HEK293T (cell line): ENCODE measurements at regions not wholly inside any gene's neighbourhood (a gene's known extent, or its start where the extent isn't known, plus 50 kb on each side); places are given as distances from the start of the nearest gene placed in this dataset.

Source experiments
- CTCF ChIA-PET: fragments of 350-600 bp; formaldehyde crosslinking; extraction: SDS; loops from one replicate; lab custom pipeline; 2021; ENCODE audit warnings: antibody characterized with exemption, inconsistent platforms; lab: Yijun Ruan, JAX
- POLR2A ChIA-PET: fragments of 350-600 bp; formaldehyde crosslinking; extraction: SDS; loops from one replicate; lab custom pipeline; 2020; ENCODE audit warnings: antibody characterized with exemption, inconsistent platforms; lab: Yijun Ruan, JAX
- DNase-seq: peaks from one replicate; pipeline ENCODE4 v3.0.0; 2012; ENCODE audit warnings: mixed read lengths; ENCODE audit errors: extremely low spot score
- ARNT ChIP-seq: fragments of 450-650 bp; IDR thresholded peaks from 2 replicates; pipeline ENCODE4 v1.6.1; 2017; ENCODE audit warnings: mild to moderate bottlenecking
- BHLHE40 ChIP-seq: fragments of 450-650 bp; IDR thresholded peaks from 2 replicates; pipeline ENCODE4 v1.6.1; 2016; ENCODE audit warnings: mild to moderate bottlenecking, moderate library complexity, borderline replicate concordance
- CTBP1 ChIP-seq: fragments of 450-650 bp; IDR thresholded peaks from 2 replicates; pipeline ENCODE4 v1.6.1; 2016; ENCODE audit warnings: borderline replicate concordance
- ELF4 ChIP-seq: fragments of 450-650 bp; IDR thresholded peaks from 2 replicates; pipeline ENCODE4 v1.6.1; 2017; ENCODE audit warnings: antibody characterized with exemption
- FOXA1 ChIP-seq: fragments of 450-650 bp; IDR thresholded peaks from 2 replicates; pipeline ENCODE4 v1.6.1; 2016; ENCODE audit warnings: mild to moderate bottlenecking
- FOXK2 ChIP-seq: fragments of 450-650 bp; IDR thresholded peaks from 2 replicates; pipeline ENCODE4 v1.6.1; 2016; ENCODE audit warnings: mild to moderate bottlenecking
- FOXM1 ChIP-seq: fragments of 450-650 bp; IDR thresholded peaks from 2 replicates; pipeline ENCODE4 v1.6.1; 2017; ENCODE audit warnings: mild to moderate bottlenecking, borderline replicate concordance
- HDGF ChIP-seq: fragments of 450-650 bp; IDR thresholded peaks from 2 replicates; pipeline ENCODE4 v1.6.1; 2017; ENCODE audit warnings: antibody characterized with exemption, borderline replicate concordance
- L3MBTL2 ChIP-seq: fragments of 450-650 bp; conservative IDR thresholded peaks from 2 replicates; pipeline ENCODE4 v1.6.1; 2016; ENCODE audit warnings: mild to moderate bottlenecking
- LEF1 ChIP-seq: fragments of 450-650 bp; IDR thresholded peaks from 2 replicates; pipeline ENCODE4 v1.6.1; 2017; ENCODE audit warnings: mild to moderate bottlenecking, borderline replicate concordance
- NFRKB ChIP-seq: fragments of 450-650 bp; IDR thresholded peaks from 2 replicates; pipeline ENCODE4 v1.6.1; 2016; ENCODE audit warnings: mild to moderate bottlenecking, moderate library complexity
- SP1 ChIP-seq: fragments of 450-650 bp; IDR thresholded peaks from 2 replicates; pipeline ENCODE4 v1.6.1; 2017
- SUZ12 ChIP-seq: fragments of 450-650 bp; IDR thresholded peaks from 2 replicates; pipeline ENCODE4 v1.6.1; 2016; ENCODE audit warnings: mild to moderate bottlenecking
- TARDBP ChIP-seq: fragments of 450-650 bp; IDR thresholded peaks from 2 replicates; pipeline ENCODE4 v1.6.1; 2016
- ZNF384 ChIP-seq: fragments of 450-650 bp; IDR thresholded peaks from 2 replicates; pipeline ENCODE4 v1.6.1; 2016
- TF ChIP-seq, protein P1 (sequence below): fragments of 450-650 bp; IDR thresholded peaks from 2 replicates; pipeline ENCODE4 v1.6.1; 2016

DNA sequence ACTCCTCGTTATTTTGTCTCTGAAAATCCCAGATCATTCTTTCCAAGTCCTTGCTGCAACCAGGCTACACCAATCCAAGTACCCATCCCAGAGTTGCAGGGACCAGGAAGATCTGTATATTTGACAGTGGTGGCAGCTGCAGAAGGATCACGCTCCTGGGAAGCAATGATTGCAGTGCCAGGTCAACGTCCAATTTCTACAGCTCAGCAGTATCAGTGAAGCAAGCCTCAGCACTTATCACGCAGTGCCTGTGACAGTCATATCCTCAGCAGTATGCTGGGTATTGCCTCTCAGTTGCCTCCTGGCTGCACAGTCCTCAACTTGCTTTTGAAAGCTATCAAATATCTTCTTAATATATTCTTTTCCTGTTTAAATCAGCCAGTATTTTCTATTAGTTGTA is 66.7 kb downstream of the BARHL2 start:
- no peak for DNase-seq
- TF ChIP-seq FOXM1, result no peak
- TF ChIP-seq BHLHE40, result no peak
- TF ChIP-seq, protein P1, sequence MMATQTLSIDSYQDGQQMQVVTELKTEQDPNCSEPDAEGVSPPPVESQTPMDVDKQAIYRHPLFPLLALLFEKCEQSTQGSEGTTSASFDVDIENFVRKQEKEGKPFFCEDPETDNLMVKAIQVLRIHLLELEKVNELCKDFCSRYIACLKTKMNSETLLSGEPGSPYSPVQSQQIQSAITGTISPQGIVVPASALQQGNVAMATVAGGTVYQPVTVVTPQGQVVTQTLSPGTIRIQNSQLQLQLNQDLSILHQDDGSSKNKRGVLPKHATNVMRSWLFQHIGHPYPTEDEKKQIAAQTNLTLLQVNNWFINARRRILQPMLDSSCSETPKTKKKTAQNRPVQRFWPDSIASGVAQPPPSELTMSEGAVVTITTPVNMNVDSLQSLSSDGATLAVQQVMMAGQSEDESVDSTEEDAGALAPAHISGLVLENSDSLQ, result no peak
- no peak for TF ChIP-seq NFRKB
- no peak for TF ChIP-seq FOXK2
- TF ChIP-seq SUZ12, result no peak
- TF ChIP-seq CTBP1, result no peak
- TF ChIP-seq L3MBTL2, result no peak
- TF ChIP-seq TARDBP, result no peak
- TF ChIP-seq HDGF, result no peak
- ChIA-PET POLR2A (no interaction called here), CTCF (interaction anchor here (0.6 kb wide), 1 partner anchor 699 kb away, joined by 3 read pairs; no protein-coding TSS in a partner anchor)

DNA sequence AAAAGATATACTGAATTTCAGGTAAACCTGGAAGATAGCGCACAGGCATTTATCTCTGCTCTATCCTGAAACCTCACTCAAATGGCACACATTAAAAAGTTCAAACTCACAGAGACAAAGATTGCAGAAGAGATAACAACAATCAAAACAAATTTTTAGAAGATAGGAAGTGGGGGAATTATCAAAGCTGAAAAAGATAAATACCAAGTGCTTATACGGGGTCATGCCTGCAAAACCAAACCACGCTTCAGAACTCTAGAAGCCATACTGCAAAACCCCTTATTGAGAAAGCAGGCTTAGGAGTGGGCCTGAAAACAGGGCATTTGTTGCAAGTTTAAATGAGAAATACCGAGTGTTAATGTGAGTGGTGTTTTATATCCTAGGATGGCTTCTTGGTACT is 76.8 kb downstream of the BARHL2 start:
- DNase-seq, result no peak
- POLR2A ChIA-PET, result no interaction called here
- TF ChIP-seq LEF1, result no peak
- no peak for TF ChIP-seq FOXK2
- TF ChIP-seq ELF4, result no peak
- TF ChIP-seq L3MBTL2, result no peak
- TF ChIP-seq TARDBP, result no peak
- TF ChIP-seq FOXA1, result no peak
- TF ChIP-seq HDGF, result no peak
- no peak for TF ChIP-seq BHLHE40
- no peak for TF ChIP-seq CTBP1
- CTCF ChIA-PET, result no interaction called here

- CTCF ChIA-PET, result no interaction called here
These were observed 94.4 kb downstream of the BARHL2 start for GRCh38 chr1:90622666-90623065.

DNA sequence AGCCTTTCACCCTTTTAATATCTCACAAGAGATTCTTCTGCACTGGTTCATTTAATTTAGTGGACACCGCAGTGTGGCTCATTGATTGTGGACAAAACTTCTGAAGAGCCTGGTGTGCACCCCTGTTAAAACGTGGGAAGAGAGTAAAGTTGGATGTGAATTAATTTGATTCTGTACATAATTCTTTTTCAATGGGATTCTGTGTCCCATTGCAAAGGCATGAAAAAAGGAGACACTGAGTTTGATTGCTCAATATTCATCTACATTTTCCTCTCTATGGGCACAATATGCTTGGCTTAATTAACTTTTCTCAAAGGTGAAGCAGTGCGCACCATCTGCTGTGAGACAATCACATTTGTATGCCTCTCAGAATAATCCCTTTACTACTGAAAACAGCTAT is 95.1 kb downstream of the BARHL2 start:
- ChIA-PET CTCF (no interaction called here), POLR2A (no interaction called here)
- TF ChIP-seq ARNT, result no peak
- no peak for TF ChIP-seq ZNF384
- TF ChIP-seq, protein P1, result no peak
- TF ChIP-seq HDGF, result no peak
- TF ChIP-seq L3MBTL2, result no peak
- no peak for TF ChIP-seq FOXK2
- no peak for TF ChIP-seq FOXM1
- DNase-seq, result no peak

More at GRCh38 chr1:90622666-90623065, 94.4 kb downstream of the BARHL2 start:
- POLR2A ChIA-PET, result no interaction called here
- TF ChIP-seq ELF4 (no peak), FOXK2 (no peak), FOXM1 (no peak), NFRKB (no peak), ARNT (no peak), SP1 (no peak), CTBP1 (no peak), ZNF384 (no peak), FOXA1 (no peak), TARDBP (no peak)
- TF ChIP-seq, protein P1, result no peak
- no peak for DNase-seq

DNA sequence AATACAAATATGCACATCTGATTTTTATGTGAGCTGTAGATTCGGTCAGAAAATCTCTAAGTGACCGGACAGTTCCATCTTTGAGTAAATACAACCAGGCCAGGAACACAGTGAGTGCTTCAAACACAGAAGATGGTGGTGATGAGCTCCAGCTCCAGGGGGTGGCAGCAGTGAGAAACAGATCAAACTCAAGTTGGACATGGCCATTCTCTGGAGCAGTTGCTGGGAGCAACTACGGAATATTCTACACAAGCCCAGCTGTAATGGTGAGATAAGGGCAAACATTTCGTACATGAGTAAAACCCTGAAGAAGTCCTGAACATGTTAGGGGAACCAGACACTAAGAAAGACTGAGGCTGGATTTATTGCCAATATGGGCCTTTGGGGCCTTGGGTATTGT is 100.7 kb downstream of the BARHL2 start:
- ChIA-PET CTCF (interaction anchor here (0.6 to 1.2 kb wide), 4 partner anchors 12 to 723 kb away, joined by 3 to 6 read pairs (median 3); no protein-coding TSS in a partner anchor), POLR2A (no interaction called here)
- no peak for TF ChIP-seq ELF4
- TF ChIP-seq, protein P1, result no peak
- no peak for TF ChIP-seq SP1
- TF ChIP-seq FOXK2, result no peak
- TF ChIP-seq FOXM1, result no peak
- no peak for TF ChIP-seq FOXA1
- no peak for TF ChIP-seq NFRKB
- no peak for TF ChIP-seq TARDBP
- TF ChIP-seq ZNF384, result no peak
- TF ChIP-seq LEF1, result no peak
- TF ChIP-seq CTBP1, result no peak
- no peak for TF ChIP-seq ARNT
- TF ChIP-seq HDGF, result no peak
- no peak for TF ChIP-seq L3MBTL2
- no peak for TF ChIP-seq BHLHE40
- no peak for TF ChIP-seq SUZ12
- DNase-seq, result peak; percentile 65

- ChIA-PET CTCF (interaction anchor here (0.8 to 1.0 kb wide), 3 partner anchors 14 to 337 kb away, joined by 3 to 4 read pairs (median 3); no protein-coding TSS in a partner anchor), POLR2A (no interaction called here)
- peak; percentile 37 for DNase-seq
- TF ChIP-seq BHLHE40 (no peak), FOXA1 (no peak), NFRKB (no peak), FOXK2 (no peak), ARNT (no peak), ZNF384 (no peak), HDGF (no peak), ELF4 (no peak), L3MBTL2 (no peak)
- TF ChIP-seq, protein P1, result no peak
These were observed 102.2 kb downstream of the BARHL2 start for GRCh38 chr1:90614872-90615271.
